ENCODE measurements at regions not wholly inside any gene's neighbourhood (a gene's known extent, or its start where the extent isn't known, plus 50 kb on each side); places are given as distances from the start of the nearest gene placed in this dataset.

GRCh38 chr11:45038923-45039322, 88.2 kb upstream of the TP53I11 start:
- no peak for TF ChIP-seq ZNF274 (IDR thresholded peaks at IDR 0.05; ENCODE audit: low read depth, low read length)
- no peak for TF ChIP-seq YY1 (IDR thresholded peaks at IDR 0.05; ENCODE audit: insufficient read depth, insufficient read length)
